Dedifferentiated amniotic fluid mesenchymal stem cell (primary cell): ENCODE measurements at regions not wholly inside any gene's neighbourhood (a gene's known extent, or its start where the extent isn't known, plus 50 kb on each side); places are given as distances from the start of the nearest gene placed in this dataset.
"Not testable (repeated sequence)": the region's sequence is repeated elsewhere in the genome, so short reads cannot be mapped to it uniquely, and the experiment has no call there.

ENCODE experiments used
- DNase-seq: peaks from one replicate; pipeline ENCODE4 v3.0.0-alpha.2; 2016; ENCODE audit errors: extremely low spot score

DNA sequence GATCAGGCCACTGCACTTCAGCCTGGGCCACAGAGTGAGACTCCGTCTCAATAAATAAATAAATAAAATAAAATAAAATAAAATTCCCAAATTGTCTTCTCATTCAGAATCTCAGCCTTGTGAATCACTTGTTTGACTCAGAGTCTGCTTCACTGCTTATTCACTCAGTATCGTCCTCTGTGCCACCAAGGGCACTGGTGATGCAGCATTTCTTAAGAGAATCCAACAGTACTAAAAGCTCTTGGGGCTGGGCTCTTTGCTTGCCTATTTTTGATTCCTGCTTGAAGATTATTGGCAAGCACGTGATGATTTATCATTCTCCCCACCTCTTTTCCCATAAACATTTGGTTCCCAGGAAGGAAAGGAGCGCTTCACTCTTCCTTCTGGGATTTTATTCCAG, 54.8 kb upstream of the HMGB1 start:
- peak; percentile 20 for DNase-seq

- no peak for DNase-seq
Measured at GRCh38 chr13:30523211-30523610, 57.5 kb upstream of the HMGB1 start.

GRCh38 chr13:30523817-30524216, 58.1 kb upstream of the HMGB1 start:
- not testable (repeated sequence) for DNase-seq

DNA sequence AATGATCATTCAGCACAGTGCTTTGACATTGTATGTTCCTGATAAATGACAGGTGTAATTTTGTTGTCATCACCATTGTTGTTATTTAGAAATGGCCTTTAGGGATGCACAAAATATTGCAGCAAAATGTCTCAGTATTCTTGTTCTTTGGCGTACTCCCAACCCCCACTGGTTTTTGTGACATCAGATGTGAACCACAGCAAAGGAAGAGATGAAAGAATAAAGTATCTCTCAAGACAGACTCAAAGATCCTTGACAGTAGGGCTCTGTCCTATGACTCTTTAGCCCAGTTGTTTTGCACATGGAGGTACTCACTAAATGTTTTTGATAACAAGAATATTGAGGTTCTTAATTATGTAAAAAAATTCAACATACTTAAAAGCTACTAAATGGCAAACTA, 59.5 kb upstream of the HMGB1 start:
- DNase-seq: not testable (repeated sequence)

GRCh38 chr13:30526612-30527495, 61.1 kb upstream of the HMGB1 start:
- DNase-seq: no peak

GRCh38 chr13:30529085-30529834, 63.5 kb upstream of the HMGB1 start:
- no peak for DNase-seq

GRCh38 chr13:30535046-30535445, 69.3 kb upstream of the HMGB1 start:
- DNase-seq: no peak

- DNase-seq: no peak
Measured at GRCh38 chr13:30545320-30545719, 72.4 kb upstream of the USPL1 start.

- DNase-seq: not testable (repeated sequence)
Measured at GRCh38 chr13:30548046-30548445, 69.7 kb upstream of the USPL1 start.

- DNase-seq: no peak
Measured at GRCh38 chr13:30551189-30551588, 66.5 kb upstream of the USPL1 start.

- no peak for DNase-seq
Measured at GRCh38 chr13:30552567-30552966, 65.2 kb upstream of the USPL1 start.

DNA sequence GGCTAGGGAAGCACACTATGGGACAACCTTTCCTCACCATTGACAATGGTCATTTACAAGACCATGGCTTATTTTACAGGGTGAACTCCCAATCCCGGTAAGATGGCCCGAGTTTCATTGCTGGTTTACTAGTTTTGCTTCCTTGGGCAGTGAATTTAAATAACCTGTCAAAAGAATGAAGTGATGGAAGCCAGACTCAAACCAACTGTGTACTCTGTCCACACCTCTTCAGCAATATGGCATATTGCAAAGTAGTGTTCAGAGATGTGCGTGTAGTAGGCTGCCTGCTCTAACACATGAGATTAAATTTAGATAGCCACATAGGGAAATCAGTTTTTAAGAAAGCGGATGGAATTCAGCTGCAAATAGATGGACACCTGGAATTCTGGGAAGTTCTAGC, 58.4 kb upstream of the USPL1 start:
- no peak for DNase-seq

DNA sequence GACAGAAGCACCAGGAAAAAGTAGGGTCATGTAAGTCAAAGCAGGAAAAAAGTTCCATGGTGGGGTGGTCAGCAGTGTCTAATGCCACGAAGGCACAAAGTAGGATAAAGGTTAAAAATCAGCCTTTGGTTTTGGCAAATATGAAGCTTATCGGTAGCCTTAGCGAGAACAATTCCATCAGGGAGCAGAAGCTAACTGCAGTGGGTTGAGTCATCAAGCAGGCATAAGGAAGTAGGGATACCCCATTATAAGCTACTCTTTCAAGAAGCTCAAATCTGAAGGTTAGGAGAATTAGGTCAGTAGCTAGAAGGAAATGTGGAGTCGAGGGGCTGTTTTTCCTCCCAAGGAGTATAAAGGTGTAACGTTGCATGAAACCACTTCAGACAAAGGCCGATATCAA, 57.5 kb upstream of the USPL1 start:
- DNase-seq: no peak

DNA sequence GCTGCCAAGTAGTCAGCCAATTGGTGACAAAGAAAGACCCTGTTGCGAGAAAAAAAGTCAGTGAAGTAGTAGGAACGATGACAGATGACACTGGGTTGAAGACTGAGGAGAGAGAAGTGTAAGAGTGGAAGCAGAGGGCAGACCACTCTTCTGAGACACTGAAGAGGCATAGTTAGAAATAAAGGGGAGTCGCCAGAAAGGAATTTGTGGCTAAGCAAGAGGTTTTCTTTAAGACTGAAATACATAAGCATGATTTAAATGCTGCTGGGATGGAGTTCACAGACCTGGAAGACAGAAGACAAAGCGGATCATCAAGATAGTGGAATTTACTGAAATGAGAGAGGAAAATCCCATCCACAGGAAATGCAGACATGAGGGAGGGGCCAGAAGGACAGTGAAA, 56.2 kb upstream of the USPL1 start:
- DNase-seq: no peak

- no peak for DNase-seq
Measured at GRCh38 chr13:30564489-30564888, 53.2 kb upstream of the USPL1 start.

DNA sequence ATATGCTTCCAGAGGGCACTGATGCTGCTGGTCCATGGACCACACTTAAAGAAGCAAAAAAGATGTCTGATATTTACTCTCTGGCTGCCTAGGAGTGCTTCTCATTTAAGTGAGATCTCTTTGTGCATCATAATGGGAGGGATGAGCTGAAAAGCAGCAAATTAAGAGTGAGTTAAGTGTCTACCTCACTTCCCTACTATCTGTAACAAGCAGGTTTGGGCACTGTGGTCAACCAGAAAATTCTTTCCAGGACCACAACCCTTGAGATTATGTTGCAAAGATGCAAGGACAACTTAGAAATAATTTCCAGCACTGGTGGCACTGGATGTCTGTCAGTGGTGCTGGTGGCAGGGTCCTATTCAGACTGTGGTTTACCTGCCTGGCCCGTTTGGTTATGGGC, 52.1 kb upstream of the USPL1 start:
- no peak for DNase-seq

GRCh38 chr13:30567072-30567471, 50.6 kb upstream of the USPL1 start:
- DNase-seq: no peak
